ENCODE measurements at regions not wholly inside any gene's neighbourhood (a gene's known extent, or its start where the extent isn't known, plus 50 kb on each side); places are given as distances from the start of the nearest gene placed in this dataset.

- Histone ChIP-seq H3K27me3 (no peaks in the 10 kb centered on the region), H3K4me2 (no peak overlapping the region), H4K20me1 (no peaks in the 10 kb centered on the region), H3K36me3 (no peaks in the 10 kb centered on the region), H3K9me3 (replicated peaks in 1 of 11) (peaks cover 0 to 6% (median 0%) of the 10 kb centered on the region in 11 experiments; a peak in 2 of 22 replicates), H3K4me3 (no peak overlapping the region), H3K4me1 (peaks cover 0 to 8% (median 0%) of the 10 kb centered on the region in 10 experiments; a peak in 1 of 20 replicates), H3K27ac (no peak overlapping the region), H3K9ac (no peak overlapping the region)
- TF ChIP-seq Cebpa-rat (IDR thresholded peaks at IDR 0.05), result no peak
These were observed 53.8 kb upstream of the BOC start for GRCh38 chr3:113157408-113158030.

DNA sequence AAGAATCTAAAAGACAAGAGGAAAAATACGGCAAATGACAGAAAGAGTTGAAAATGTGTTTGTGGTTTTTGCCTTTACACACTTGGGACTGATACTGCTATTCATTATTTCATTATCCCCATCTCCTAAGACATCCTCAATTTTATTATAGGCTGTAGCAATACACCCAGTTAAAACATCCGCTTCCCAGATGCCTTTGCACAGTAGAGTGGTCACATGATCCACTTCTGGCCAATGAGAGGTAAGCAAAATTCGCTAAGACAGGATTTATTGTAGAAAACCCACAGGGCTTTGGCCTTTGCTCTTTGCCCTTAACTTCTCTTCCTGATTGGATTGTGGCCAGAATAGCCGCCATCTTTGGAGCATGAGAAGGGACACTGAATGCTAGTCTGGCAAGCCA lies 53.2 kb upstream of the BOC start:
- no peaks in the 10 kb centered on the region for H3K36me3 ChIP-seq
- H3K4me1 ChIP-seq, result peaks cover 0 to 6% (median 0%) of the 10 kb centered on the region in 10 experiments; a peak in 1 of 20 replicates
- H3K4me3 ChIP-seq, result no peak overlapping the region
- no peak overlapping the region for H3K27ac ChIP-seq
- no peaks in the 10 kb centered on the region for H3K27me3 ChIP-seq
- H4K20me1 ChIP-seq, result no peaks in the 10 kb centered on the region
- no peak for TF ChIP-seq Cebpa-rat (IDR thresholded peaks at IDR 0.05)
- H3K4me2 ChIP-seq, result no peak overlapping the region
- peaks cover 0 to 6% (median 0%) of the 10 kb centered on the region in 11 experiments; a peak in 2 of 22 replicates for H3K9me3 ChIP-seq (replicated peaks in 1 of 11)
- H3K9ac ChIP-seq, result no peak overlapping the region

Data from BLaER1 treated with 17β-estradiol and CSF1 and Interleukin-3, amounts not matched to agents 10 nM and 100 nM (cell line).